IMR-90 (cell line): ENCODE measurements at regions not wholly inside any gene's neighbourhood (a gene's known extent, or its start where the extent isn't known, plus 50 kb on each side); places are given as distances from the start of the nearest gene placed in this dataset.
"Not testable (repeated sequence)": the region's sequence is repeated elsewhere in the genome, so short reads cannot be mapped to it uniquely, and the experiment has no call there.

Experiments used
- ATAC-seq: fragments of 200-7000 bp; cut with Tn5 transposase; 2 replicates; pipeline ENCODE4 v1.9.1; 2020; ENCODE audit warnings: low read depth, mild to moderate bottlenecking, moderate library complexity
- BruUV-seq: library from RNA; stranded (reverse); fragments of 400-500 nt; replicated peaks from 2 replicates; lab custom pipeline; 2021; lab: Mats Ljungman, UMichigan
- CTCF ChIA-PET: fragments of 300-600 bp; formaldehyde crosslinking; extraction: SDS; loops from one replicate; lab custom pipeline; 2021; ENCODE audit warnings: antibody characterized with exemption; lab: Yijun Ruan, JAX
- POLR2A ChIA-PET: fragments of 300-600 bp; sonication (Branson Sonifier 250); formaldehyde crosslinking; loops from one replicate; lab custom pipeline; 2022; ENCODE audit warnings: antibody characterized with exemption; ENCODE audit not compliant: unreplicated experiment; lab: Charles Lee
- DNase-seq: peaks from one replicate; pipeline ENCODE4 v3.0.0; 2013
- H2AFZ ChIP-seq: replicated peaks from 2 replicates; pipeline ENCODE3; 2013; ENCODE audit warnings: low read length, mild to moderate bottlenecking; ENCODE audit not compliant: poor library complexity
- H2AK5ac ChIP-seq: 2 replicates; pipeline ENCODE4 v1.6.1; 2013; ENCODE audit warnings: low read depth, low read length, inconsistent platforms
- H2AK9ac ChIP-seq: replicated peaks from 2 replicates; pipeline ENCODE3; 2013; ENCODE audit warnings: mild to moderate bottlenecking, low read depth, low read length, moderate library complexity; ENCODE audit not compliant: poor library complexity
- H2BK120ac ChIP-seq: 2 replicates; pipeline ENCODE4 v1.6.1; 2013; ENCODE audit warnings: low read depth, low read length, inconsistent platforms
- H2BK15ac ChIP-seq: 3 replicates; pipeline ENCODE4 v1.6.1; 2013; ENCODE audit warnings: low read depth, low read length, inconsistent platforms
- H2BK20ac ChIP-seq: 2 replicates; pipeline ENCODE4 v1.6.1; 2013; ENCODE audit warnings: low read depth, mild to moderate bottlenecking, inconsistent platforms, low read length, moderate library complexity
- H2BK5ac ChIP-seq: 2 replicates; pipeline ENCODE4 v1.6.1; 2013; ENCODE audit warnings: mild to moderate bottlenecking, low read depth, low read length, inconsistent platforms; ENCODE audit not compliant: poor library complexity, severe bottlenecking
- H3K14ac ChIP-seq: replicated peaks from 2 replicates; pipeline ENCODE4 v1.6.1; 2013; ENCODE audit warnings: low read depth, low read length, inconsistent platforms
- H3K18ac ChIP-seq: 2 replicates; pipeline ENCODE4 v1.6.1; 2013; ENCODE audit warnings: low read depth, low read length, control low read depth
- H3K23ac ChIP-seq: 2 replicates; pipeline ENCODE4 v1.6.1; 2013; ENCODE audit warnings: low read depth, low read length, inconsistent platforms
- H3K27ac ChIP-seq: 2 replicates; pipeline ENCODE4 v1.5.1; 2013; ENCODE audit warnings: mild to moderate bottlenecking, control low read depth, low read length; ENCODE audit not compliant: insufficient read depth
- H3K27me3 ChIP-seq: 2 replicates; pipeline ENCODE4 v1.6.1; 2013; ENCODE audit warnings: low read length; ENCODE audit not compliant: control insufficient read depth, insufficient read depth
- H3K36me3 ChIP-seq: 2 replicates; pipeline ENCODE4 v1.6.1; 2013; ENCODE audit warnings: low read length, mixed read lengths; ENCODE audit not compliant: control insufficient read depth, insufficient read depth
- H3K4ac ChIP-seq: 2 replicates; pipeline ENCODE4 v1.6.1; 2013; ENCODE audit warnings: low read depth, low read length, inconsistent platforms
- H3K4me1 ChIP-seq: 2 replicates; pipeline ENCODE4 v1.6.1; 2013; ENCODE audit warnings: low read length, mixed read lengths; ENCODE audit not compliant: control insufficient read depth, insufficient read depth
- H3K4me2 ChIP-seq: 2 replicates; pipeline ENCODE4 v1.6.1; 2013; ENCODE audit warnings: low read depth, mild to moderate bottlenecking, control low read depth, low read length, moderate library complexity
- H3K4me3 ChIP-seq: 2 replicates; pipeline ENCODE4 v1.5.1; 2013; ENCODE audit warnings: low read depth, mild to moderate bottlenecking, control low read depth, low read length, moderate library complexity; ENCODE audit not compliant: insufficient read depth
- H3K56ac ChIP-seq: 2 replicates; pipeline ENCODE4 v1.6.1; 2013; ENCODE audit warnings: low read length, inconsistent platforms; ENCODE audit not compliant: insufficient read depth; ENCODE audit errors: extremely low read depth
- H3K79me1 ChIP-seq, 2 experiments: 2 replicates each; pipeline ENCODE4 v1.6.1; 2013; ENCODE audit warnings: low read length in 2 of 2, inconsistent platforms in 1 of 2, low read depth in 1 of 2
- H3K9ac ChIP-seq: 2 replicates; pipeline ENCODE4 v1.6.1; 2013; ENCODE audit warnings: low read depth, low read length, control low read depth
- H3K9me1 ChIP-seq: 2 replicates; pipeline ENCODE4 v1.6.1; 2013; ENCODE audit warnings: low read length, inconsistent platforms; ENCODE audit not compliant: insufficient read depth
- H3K9me3 ChIP-seq: 2 replicates; pipeline ENCODE4 v1.6.1; 2013; ENCODE audit warnings: low read length; ENCODE audit not compliant: control insufficient read depth, insufficient read depth
- H4K20me1 ChIP-seq: 2 replicates; pipeline ENCODE4 v1.6.1; 2013; ENCODE audit warnings: low read length, inconsistent platforms; ENCODE audit not compliant: insufficient read depth
- H4K5ac ChIP-seq: 2 replicates; pipeline ENCODE4 v1.6.1; 2013; ENCODE audit warnings: mild to moderate bottlenecking, low read depth, low read length, control low read depth
- H4K8ac ChIP-seq, 2 experiments: 2 replicates each; pipeline ENCODE4 v1.6.1; 2013; ENCODE audit warnings: low read depth in 2 of 2, low read length in 2 of 2, control low read depth in 1 of 2, inconsistent platforms in 1 of 2
- H4K91ac ChIP-seq: 2 replicates; pipeline ENCODE4 v1.6.1; 2013; ENCODE audit warnings: low read depth, low read length, inconsistent platforms; ENCODE audit not compliant: insufficient read depth
- FOS ChIP-seq: fragments of 150-350 bp; IDR thresholded peaks from 2 replicates; pipeline ENCODE4 v1.6.1; 2016; ENCODE audit warnings: low read depth, low read length
- MXI1 ChIP-seq: IDR thresholded peaks from 2 replicates; pipeline ENCODE4 v1.6.1; 2012; ENCODE audit warnings: low read depth, mild to moderate bottlenecking, low read length, moderate library complexity, borderline replicate concordance
- POLR2A ChIP-seq: IDR thresholded peaks from 2 replicates; pipeline ENCODE4 v1.6.1; 2012; ENCODE audit warnings: mild to moderate bottlenecking, low read depth, low read length
- RAD21 ChIP-seq: IDR thresholded peaks from 2 replicates; pipeline ENCODE4 v1.6.1; 2012; ENCODE audit warnings: low read length, improper control_type of control experiment
- WGBS, 2 experiments: methylation state at CpG; one replicate each; pipeline versions ENCODE4 v1.1.5 to v1.1.7; 2013; ENCODE audit warnings: missing lambda C conversion rate in 2 of 2; ENCODE audit not compliant: insufficient read length in 1 of 2; ENCODE audit errors: extremely low coverage in 2 of 2; 5-methylcytosine and 5-hydroxymethylcytosine counted together
- dilution Hi-C: fragments of 300-500 bp; cut with HindIII; formaldehyde crosslinking; loops from one replicate; pipeline ENCODE4 v1.14.3; 2018; ENCODE audit warnings: low sequenced_read_pairs; ENCODE audit not compliant: unreplicated experiment
- in situ Hi-C: fragments of 300-500 bp; cut with MboI; formaldehyde crosslinking; loops from 3 replicates; pipeline ENCODE4 v1.14.3; 2019; ENCODE audit warnings: low sequenced_read_pairs, inconsistent platforms, mixed read lengths
- intact Hi-C: fragments of 100-400 bp; cut with micrococcal nuclease; formaldehyde crosslinking; loops from 2 replicates; pipeline ENCODE4 v1.10.0; 2022
- TF ChIP-seq, protein P1 (sequence below): conservative IDR thresholded peaks from 2 replicates; pipeline ENCODE4 v1.5.1; 2012; ENCODE audit warnings: mild to moderate bottlenecking, low read depth, low read length, improper control_type of control experiment

- H2BK5ac ChIP-seq = peak overlapping the region; percentile 49
- H3K4me2 ChIP-seq = peak overlapping the region; percentile 24
- DNase-seq = peak; percentile 83
- peak overlapping the region; percentile 82; the same call in 1 of the 2 replicates for H2BK20ac ChIP-seq
- POLR2A ChIA-PET = interaction anchor here (0.5 kb wide), 1 partner anchor 98 kb away, joined by 3 read pairs; no protein-coding TSS in a partner anchor
- dilution Hi-C loops (no loop called here), in situ Hi-C loops (no loop called here), intact Hi-C loops (no loop called here)
- H3K27ac ChIP-seq = peak overlapping the region; percentile 53
- no peak overlapping the region for H3K4me3 ChIP-seq
- peak overlapping the region; percentile 80 for H2AFZ ChIP-seq
- WGBS, 2 experiments = 0% methylated on average over 3 of the region's 5 CpGs; no CpG with 5 or more reads in 1 of the 2 experiments
- peak overlapping the region; percentile 1; the same call in 1 of the 2 replicates for H3K18ac ChIP-seq
- H3K14ac ChIP-seq = peak overlapping the region; percentile 46
- H2AK5ac ChIP-seq = no peak overlapping the region
- H3K56ac ChIP-seq = no peak overlapping the region
- peak overlapping the region; percentile 45 for H3K4ac ChIP-seq
- no peak overlapping the region for H2AK9ac ChIP-seq
- H3K79me1 ChIP-seq = no peaks in the 10 kb centered on the region
- no peak overlapping the region for H3K9ac ChIP-seq
- peak; percentile 94 for ATAC-seq
- H3K9me3 ChIP-seq = no peaks in the 10 kb centered on the region
- H4K20me1 ChIP-seq = no peaks in the 10 kb centered on the region
- H4K5ac ChIP-seq = peak overlapping the region; percentile 2; the same call in 1 of the 2 replicates
- peak overlapping the region; percentile 2; the same call in 1 of the 2 replicates for H3K23ac ChIP-seq
- H4K8ac ChIP-seq = peak overlapping the region in 1 of 2 experiments; percentile 38; a peak in 2 of 4 replicates
- H3K9me1 ChIP-seq = peaks cover 14% of the 10 kb centered on the region
- BruUV-seq = no TSS peak
- 0 out of 3 replicates have a peak overlapping the region, but pooled peaks have one; percentile 55 for H2BK15ac ChIP-seq
- peaks cover 13% of the 10 kb centered on the region for H3K4me1 ChIP-seq
- H3K27me3 ChIP-seq = no peaks in the 10 kb centered on the region
- H4K91ac ChIP-seq = peak overlapping the region; percentile 17; the same call in 1 of the 2 replicates
- peak overlapping the region; percentile 72 for H2BK120ac ChIP-seq
- H3K36me3 ChIP-seq = no peaks in the 10 kb centered on the region
- peak; percentile 38 for TF ChIP-seq RAD21
- TF ChIP-seq POLR2A = no peak
- peak; percentile 20; the same call in 1 of the 2 replicates for TF ChIP-seq FOS
- TF ChIP-seq MXI1 = no peak
- TF ChIP-seq, protein P1, sequence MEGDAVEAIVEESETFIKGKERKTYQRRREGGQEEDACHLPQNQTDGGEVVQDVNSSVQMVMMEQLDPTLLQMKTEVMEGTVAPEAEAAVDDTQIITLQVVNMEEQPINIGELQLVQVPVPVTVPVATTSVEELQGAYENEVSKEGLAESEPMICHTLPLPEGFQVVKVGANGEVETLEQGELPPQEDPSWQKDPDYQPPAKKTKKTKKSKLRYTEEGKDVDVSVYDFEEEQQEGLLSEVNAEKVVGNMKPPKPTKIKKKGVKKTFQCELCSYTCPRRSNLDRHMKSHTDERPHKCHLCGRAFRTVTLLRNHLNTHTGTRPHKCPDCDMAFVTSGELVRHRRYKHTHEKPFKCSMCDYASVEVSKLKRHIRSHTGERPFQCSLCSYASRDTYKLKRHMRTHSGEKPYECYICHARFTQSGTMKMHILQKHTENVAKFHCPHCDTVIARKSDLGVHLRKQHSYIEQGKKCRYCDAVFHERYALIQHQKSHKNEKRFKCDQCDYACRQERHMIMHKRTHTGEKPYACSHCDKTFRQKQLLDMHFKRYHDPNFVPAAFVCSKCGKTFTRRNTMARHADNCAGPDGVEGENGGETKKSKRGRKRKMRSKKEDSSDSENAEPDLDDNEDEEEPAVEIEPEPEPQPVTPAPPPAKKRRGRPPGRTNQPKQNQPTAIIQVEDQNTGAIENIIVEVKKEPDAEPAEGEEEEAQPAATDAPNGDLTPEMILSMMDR = peak; percentile 69
- CTCF ChIA-PET = interaction anchor here (0.6 to 1.6 kb wide), 13 partner anchors 9 to 443 kb away, joined by 3 to 10 read pairs (median 3); no protein-coding TSS in a partner anchor
These were observed 118.3 kb upstream of the ECI2 start for GRCh38 chr6:4253604-4254231.

DNA sequence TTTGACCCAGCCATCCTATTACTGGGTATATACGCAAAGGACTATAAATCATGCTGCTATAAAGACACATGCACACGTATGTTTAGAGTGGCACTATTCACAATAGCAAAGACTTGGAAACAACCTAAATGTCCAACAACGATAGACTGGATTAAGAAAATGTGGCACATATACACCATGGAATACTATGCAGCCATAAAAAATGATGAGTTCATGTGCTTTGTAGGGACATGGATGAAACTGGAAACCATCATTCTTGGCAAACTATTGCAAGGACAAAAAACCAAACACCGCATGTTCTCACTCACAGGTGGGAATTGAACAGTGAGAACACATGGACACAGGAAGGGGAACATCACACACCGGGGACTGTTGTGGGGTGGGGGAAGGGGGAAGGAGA lies 117.1 kb upstream of the ECI2 start:
- H4K8ac ChIP-seq, H3K18ac ChIP-seq, H2BK20ac ChIP-seq, H2BK15ac ChIP-seq, POLR2A ChIA-PET, H3K56ac ChIP-seq, H3K4me3 ChIP-seq, intact Hi-C loops, ATAC-seq, H3K27ac ChIP-seq, H3K4ac ChIP-seq, H3K36me3 ChIP-seq, H3K9me3 ChIP-seq, H2BK120ac ChIP-seq, H3K23ac ChIP-seq, H2AK5ac ChIP-seq, CTCF ChIA-PET, H3K9ac ChIP-seq, H4K20me1 ChIP-seq, dilution Hi-C loops, H3K14ac ChIP-seq, H3K79me1 ChIP-seq, H4K91ac ChIP-seq, H2AFZ ChIP-seq, H2AK9ac ChIP-seq, in situ Hi-C loops, H3K4me2 ChIP-seq, H4K5ac ChIP-seq, H2BK5ac ChIP-seq, H3K27me3 ChIP-seq, BruUV-seq, DNase-seq: not testable (repeated sequence)
- WGBS, 2 experiments = no CpG with 5 or more reads among the region's 5 CpGs
- peaks cover 14% of the 10 kb centered on the region for H3K9me1 ChIP-seq
- peaks cover 13% of the 10 kb centered on the region for H3K4me1 ChIP-seq
